GM23338 (cell line): ENCODE measurements at regions not wholly inside any gene's neighbourhood (a gene's known extent, or its start where the extent isn't known, plus 50 kb on each side); places are given as distances from the start of the nearest gene placed in this dataset.

Experiments
- CREB1 ChIP-seq: fragments of 250-450 bp; sonication (Bioruptor Pico); IDR thresholded peaks from 2 replicates; pipeline ENCODE4 v1.5.0; 2020; ENCODE audit warnings: low read depth, mild to moderate bottlenecking, moderate library complexity
- EZH2 ChIP-seq: fragments of 200-600 bp; sonication (generic); IDR thresholded peaks from one replicate; pipeline ENCODE4 v1.8.0; 2017; ENCODE audit warnings: antibody characterized with exemption, mild to moderate bottlenecking, low read depth; ENCODE audit not compliant: unreplicated experiment
- JUNB ChIP-seq: IDR thresholded peaks from one replicate; pipeline ENCODE4 v1.6.1; 2016; ENCODE audit warnings: antibody characterized with exemption; ENCODE audit not compliant: unreplicated experiment
- POLR2AphosphoS5 ChIP-seq: IDR thresholded peaks from 2 replicates; pipeline ENCODE4 v1.6.1; 2016; ENCODE audit warnings: antibody characterized with exemption, low read depth
- ZNF462 ChIP-seq: fragments of 250-450 bp; sonication (Bioruptor Pico); IDR thresholded peaks from 2 replicates; pipeline ENCODE4 v1.5.0; 2020; ENCODE audit warnings: mild to moderate bottlenecking, moderate library complexity
- TF ChIP-seq, protein P1 (sequence below), 2 experiments: fragments of 200-600 bp in 1 of 2; sonication (generic) in 1 of 2; conservative IDR thresholded peaks; 2 replicates each; pipeline versions ENCODE4 v1.5.1 to v1.6.1; 2016 to 2017; ENCODE audit warnings: antibody characterized with exemption in 2 of 2, low read depth in 2 of 2, mild to moderate bottlenecking in 2 of 2, moderate library complexity in 1 of 2

DNA sequence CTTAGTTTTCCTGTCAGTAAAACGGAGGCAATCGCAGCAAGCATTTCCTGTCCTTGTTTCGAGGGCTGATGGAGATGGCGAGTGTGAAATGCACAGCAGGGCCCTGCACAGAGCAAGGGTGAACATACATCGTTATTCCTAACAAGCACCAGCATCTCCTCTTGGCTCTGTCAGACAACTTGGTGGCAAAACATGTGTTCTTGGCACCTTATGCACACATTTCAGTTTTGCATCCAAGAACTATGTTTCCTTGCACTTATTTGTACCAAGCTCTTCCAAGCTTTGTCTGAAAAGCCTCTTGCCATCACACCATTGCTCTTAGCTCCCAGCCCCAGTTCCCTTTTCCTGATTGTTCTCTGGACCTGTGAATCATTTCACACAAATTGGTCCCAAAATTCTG is 132.9 kb upstream of the GRB10 start:
- TF ChIP-seq, protein P1, sequence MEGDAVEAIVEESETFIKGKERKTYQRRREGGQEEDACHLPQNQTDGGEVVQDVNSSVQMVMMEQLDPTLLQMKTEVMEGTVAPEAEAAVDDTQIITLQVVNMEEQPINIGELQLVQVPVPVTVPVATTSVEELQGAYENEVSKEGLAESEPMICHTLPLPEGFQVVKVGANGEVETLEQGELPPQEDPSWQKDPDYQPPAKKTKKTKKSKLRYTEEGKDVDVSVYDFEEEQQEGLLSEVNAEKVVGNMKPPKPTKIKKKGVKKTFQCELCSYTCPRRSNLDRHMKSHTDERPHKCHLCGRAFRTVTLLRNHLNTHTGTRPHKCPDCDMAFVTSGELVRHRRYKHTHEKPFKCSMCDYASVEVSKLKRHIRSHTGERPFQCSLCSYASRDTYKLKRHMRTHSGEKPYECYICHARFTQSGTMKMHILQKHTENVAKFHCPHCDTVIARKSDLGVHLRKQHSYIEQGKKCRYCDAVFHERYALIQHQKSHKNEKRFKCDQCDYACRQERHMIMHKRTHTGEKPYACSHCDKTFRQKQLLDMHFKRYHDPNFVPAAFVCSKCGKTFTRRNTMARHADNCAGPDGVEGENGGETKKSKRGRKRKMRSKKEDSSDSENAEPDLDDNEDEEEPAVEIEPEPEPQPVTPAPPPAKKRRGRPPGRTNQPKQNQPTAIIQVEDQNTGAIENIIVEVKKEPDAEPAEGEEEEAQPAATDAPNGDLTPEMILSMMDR (conservative IDR thresholded peaks at IDR 0.05; ENCODE audit: low read depth in 2 of 2), result no peak
- TF ChIP-seq EZH2 (no peak), POLR2AphosphoS5 (no peak), CREB1 (CRISPR knock-in tag) (no peak), ZNF462 (CRISPR knock-in tag) (no peak), JUNB (no peak)
